ENCODE measurements at regions not wholly inside any gene's neighbourhood (a gene's known extent, or its start where the extent isn't known, plus 50 kb on each side); places are given as distances from the start of the nearest gene placed in this dataset.

DNA sequence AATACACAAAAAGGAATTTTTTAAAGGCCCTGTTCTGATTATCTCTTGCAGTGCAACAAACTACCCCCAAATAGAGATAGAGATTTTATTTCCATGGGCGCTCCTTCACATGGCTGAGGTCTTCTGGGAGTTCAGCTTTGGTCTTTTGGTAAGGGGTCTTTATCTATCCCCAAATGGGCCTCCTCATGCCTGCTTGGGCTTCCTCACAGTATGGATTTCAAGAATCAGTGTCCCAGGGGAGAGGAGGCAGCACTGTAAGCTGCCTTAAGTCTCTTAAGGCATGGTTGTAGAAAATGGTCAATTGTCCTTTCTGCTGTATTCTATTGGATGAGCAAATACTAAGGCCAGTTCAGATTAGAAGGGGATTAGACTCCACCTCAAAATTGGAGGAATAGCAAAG lies 966.2 kb downstream of the TYW1 start:
- POLR2A ChIA-PET (ENCODE audit: unreplicated experiment): no interaction called here

More for the DNA sequence above, 966.2 kb downstream of the TYW1 start:
- Histone ChIP-seq H4K91ac (ENCODE audit: insufficient read depth, low read depth, low read length) (no peak overlapping the region), H3K9me1 (ENCODE audit: insufficient read depth, low read length) (no peaks in the 10 kb centered on the region), H3K4me3 (ENCODE audit: insufficient read depth, low read depth, low read length) (no peak overlapping the region), H4K20me1 (ENCODE audit: insufficient read depth, low read length) (no peaks in the 10 kb centered on the region), H3K9me3 (ENCODE audit: control insufficient read depth, insufficient read depth, low read length) (0 out of 2 replicates have a peak, but pooled peaks cover 8% of the 10 kb centered on the region), H2BK20ac (ENCODE audit: low read depth, low read length) (no peak overlapping the region), H3K4me2 (ENCODE audit: low read depth, low read length) (no peak overlapping the region), H3K23ac (ENCODE audit: low read depth, low read length) (no peak overlapping the region), H2AK5ac (ENCODE audit: low read depth, low read length) (no peak overlapping the region), H2BK15ac (ENCODE audit: low read depth, low read length) (no peak overlapping the region), H3K56ac (ENCODE audit: extremely low read depth, insufficient read depth, low read length) (no peak overlapping the region), H3K79me1 (ENCODE audit: low read depth in 1 of 2, low read length in 2 of 2) (no peaks in the 10 kb centered on the region), H4K5ac (ENCODE audit: low read depth, low read length) (no peak overlapping the region), H3K4ac (ENCODE audit: low read depth, low read length) (no peak overlapping the region), H2BK120ac (ENCODE audit: low read depth, low read length) (no peak overlapping the region), H2BK5ac (ENCODE audit: low read depth, low read length, poor library complexity, severe bottlenecking) (no peak overlapping the region), H3K4me1 (ENCODE audit: control insufficient read depth, insufficient read depth, low read length) (no peaks in the 10 kb centered on the region), H4K8ac (ENCODE audit: low read depth in 2 of 2, low read length in 2 of 2) (no peak overlapping the region), H3K9ac (ENCODE audit: low read depth, low read length) (no peak overlapping the region), H2AFZ (replicated peaks; ENCODE audit: low read length, poor library complexity) (no peak overlapping the region), H3K27me3 (ENCODE audit: control insufficient read depth, insufficient read depth, low read length) (no peaks in the 10 kb centered on the region), H2AK9ac (replicated peaks; ENCODE audit: low read depth, low read length, poor library complexity) (no peak overlapping the region), H3K36me3 (ENCODE audit: control insufficient read depth, insufficient read depth, low read length) (no peaks in the 10 kb centered on the region), H3K18ac (ENCODE audit: low read depth, low read length) (no peak overlapping the region), H3K14ac (replicated peaks; ENCODE audit: low read depth, low read length) (no peak overlapping the region), H3K27ac (ENCODE audit: insufficient read depth, low read length) (no peak overlapping the region)
- TF ChIP-seq, protein P1, sequence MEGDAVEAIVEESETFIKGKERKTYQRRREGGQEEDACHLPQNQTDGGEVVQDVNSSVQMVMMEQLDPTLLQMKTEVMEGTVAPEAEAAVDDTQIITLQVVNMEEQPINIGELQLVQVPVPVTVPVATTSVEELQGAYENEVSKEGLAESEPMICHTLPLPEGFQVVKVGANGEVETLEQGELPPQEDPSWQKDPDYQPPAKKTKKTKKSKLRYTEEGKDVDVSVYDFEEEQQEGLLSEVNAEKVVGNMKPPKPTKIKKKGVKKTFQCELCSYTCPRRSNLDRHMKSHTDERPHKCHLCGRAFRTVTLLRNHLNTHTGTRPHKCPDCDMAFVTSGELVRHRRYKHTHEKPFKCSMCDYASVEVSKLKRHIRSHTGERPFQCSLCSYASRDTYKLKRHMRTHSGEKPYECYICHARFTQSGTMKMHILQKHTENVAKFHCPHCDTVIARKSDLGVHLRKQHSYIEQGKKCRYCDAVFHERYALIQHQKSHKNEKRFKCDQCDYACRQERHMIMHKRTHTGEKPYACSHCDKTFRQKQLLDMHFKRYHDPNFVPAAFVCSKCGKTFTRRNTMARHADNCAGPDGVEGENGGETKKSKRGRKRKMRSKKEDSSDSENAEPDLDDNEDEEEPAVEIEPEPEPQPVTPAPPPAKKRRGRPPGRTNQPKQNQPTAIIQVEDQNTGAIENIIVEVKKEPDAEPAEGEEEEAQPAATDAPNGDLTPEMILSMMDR (conservative IDR thresholded peaks at IDR 0.05; ENCODE audit: low read depth, low read length): no peak
- TF ChIP-seq RAD21 (IDR thresholded peaks at IDR 0.05; ENCODE audit: low read length): no peak
- no peak for TF ChIP-seq CHD1 (IDR thresholded peaks at IDR 0.05; ENCODE audit: low read depth, low read length)
- no peak for TF ChIP-seq MAZ (IDR thresholded peaks at IDR 0.05; ENCODE audit: borderline replicate concordance, low read depth, low read length)
- TF ChIP-seq POLR2A (IDR thresholded peaks at IDR 0.05; ENCODE audit: low read depth, low read length): no peak
- TF ChIP-seq RFX5 (IDR thresholded peaks at IDR 0.05; ENCODE audit: low read depth, low read length): no peak
- TF ChIP-seq MXI1 (IDR thresholded peaks at IDR 0.05; ENCODE audit: borderline replicate concordance, low read depth, low read length): no peak
- no peak for TF ChIP-seq MAFK (IDR thresholded peaks at IDR 0.05; ENCODE audit: low read depth, low read length)
- TF ChIP-seq BHLHE40 (IDR thresholded peaks at IDR 0.05; ENCODE audit: low read depth, low read length): no peak
- no peak for TF ChIP-seq SMC3 (IDR thresholded peaks at IDR 0.05; ENCODE audit: low read depth, low read length)
- TF ChIP-seq, protein P2, sequence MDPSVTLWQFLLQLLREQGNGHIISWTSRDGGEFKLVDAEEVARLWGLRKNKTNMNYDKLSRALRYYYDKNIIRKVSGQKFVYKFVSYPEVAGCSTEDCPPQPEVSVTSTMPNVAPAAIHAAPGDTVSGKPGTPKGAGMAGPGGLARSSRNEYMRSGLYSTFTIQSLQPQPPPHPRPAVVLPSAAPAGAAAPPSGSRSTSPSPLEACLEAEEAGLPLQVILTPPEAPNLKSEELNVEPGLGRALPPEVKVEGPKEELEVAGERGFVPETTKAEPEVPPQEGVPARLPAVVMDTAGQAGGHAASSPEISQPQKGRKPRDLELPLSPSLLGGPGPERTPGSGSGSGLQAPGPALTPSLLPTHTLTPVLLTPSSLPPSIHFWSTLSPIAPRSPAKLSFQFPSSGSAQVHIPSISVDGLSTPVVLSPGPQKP (IDR thresholded peaks at IDR 0.05; ENCODE audit: borderline replicate concordance, low read depth, low read length): no peak
- no peak for TF ChIP-seq RCOR1 (IDR thresholded peaks at IDR 0.05; ENCODE audit: insufficient replicate concordance, low read length)
- no peak for TF ChIP-seq NFE2L2 (IDR thresholded peaks at IDR 0.05; ENCODE audit: low read depth, low read length)
- no peak for TF ChIP-seq CEBPB (IDR thresholded peaks at IDR 0.05; ENCODE audit: low read depth, low read length)
- no peak for TF ChIP-seq FOS (IDR thresholded peaks at IDR 0.05; ENCODE audit: low read depth, low read length)
- TF ChIP-seq, protein P3, sequence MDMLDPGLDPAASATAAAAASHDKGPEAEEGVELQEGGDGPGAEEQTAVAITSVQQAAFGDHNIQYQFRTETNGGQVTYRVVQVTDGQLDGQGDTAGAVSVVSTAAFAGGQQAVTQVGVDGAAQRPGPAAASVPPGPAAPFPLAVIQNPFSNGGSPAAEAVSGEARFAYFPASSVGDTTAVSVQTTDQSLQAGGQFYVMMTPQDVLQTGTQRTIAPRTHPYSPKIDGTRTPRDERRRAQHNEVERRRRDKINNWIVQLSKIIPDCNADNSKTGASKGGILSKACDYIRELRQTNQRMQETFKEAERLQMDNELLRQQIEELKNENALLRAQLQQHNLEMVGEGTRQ (IDR thresholded peaks at IDR 0.05; ENCODE audit: low read depth, low read length): no peak
- CTCF ChIA-PET: no interaction called here
- BruUV-seq (replicated peaks): no TSS peak
- in situ Hi-C loops (cut with MboI; ENCODE audit: low sequenced_read_pairs) (no loop called here), dilution Hi-C loops (cut with HindIII; ENCODE audit: low sequenced_read_pairs, unreplicated experiment) (no loop called here), intact Hi-C loops (cut with micrococcal nuclease) (no loop called here)
- no CpG with 5 or more reads among the region's 1 CpG for WGBS, 2 experiments (ENCODE audit: extremely low coverage in 2 of 2, insufficient read length in 1 of 2)
- DNase-seq (no peak), ATAC-seq (ENCODE audit: low read depth) (no peak)

All from IMR-90 (cell line).